HCT116 (cell line): ENCODE measurements at regions not wholly inside any gene's neighbourhood (a gene's known extent, or its start where the extent isn't known, plus 50 kb on each side); places are given as distances from the start of the nearest gene placed in this dataset.

ENCODE experiments used
- ATAC-seq: fragments of 200-7000 bp; cut with Tn5 transposase; 2 replicates; pipeline ENCODE4 v1.9.1; 2020; ENCODE audit warnings: mild to moderate bottlenecking, moderate library complexity
- BruUV-seq: library from RNA; stranded (reverse); fragments of 400-500 nt; replicated peaks from 2 replicates; lab custom pipeline; 2021; lab: Mats Ljungman, UMichigan
- CTCF ChIA-PET: fragments of 300-600 bp; sonication (Branson Sonifier 250); formaldehyde crosslinking; loops from one replicate; lab custom pipeline; 2021; ENCODE audit warnings: antibody characterized with exemption; lab: Charles Lee
- POLR2A ChIA-PET: fragments of 300-600, 350-600 bp; sonication (Branson Sonifier 250); formaldehyde crosslinking; loops from one replicate; lab custom pipeline; 2021; ENCODE audit warnings: antibody characterized with exemption; lab: Charles Lee
- RAD21 ChIA-PET, 2 experiments: fragments of 300-600 bp; sonication (Branson Sonifier 250); formaldehyde crosslinking; loops; one replicate each; lab custom pipeline; 2023; ENCODE audit warnings: low total read pairs in 2 of 2; ENCODE audit not compliant: uncharacterized antibody in 2 of 2, unreplicated experiment in 2 of 2, low non-redundant PET in 1 of 2; lab: Charles Lee
- DNase-seq: peaks from one replicate; pipeline ENCODE4 v3.0.0-alpha.2; 2010; ENCODE audit warnings: low read depth, low spot score
- H2AFZ ChIP-seq: fragments of 200-600 bp; shearing (Covaris generic), sonication (generic); 2 replicates; pipeline ENCODE4 v1.6.1; 2017; ENCODE audit warnings: low read depth, mixed run types, mixed read lengths, antibody characterized with exemption, low read length; ENCODE audit not compliant: poor library complexity, severe bottlenecking
- H3K27ac ChIP-seq: 2 replicates; pipeline ENCODE4 v1.5.1; 2012; ENCODE audit warnings: low read depth, low read length
- H3K27me3 ChIP-seq: fragments of 200-600 bp; sonication (generic); 2 replicates; pipeline ENCODE4 v1.6.1; 2016; ENCODE audit warnings: mixed run types, low read length, mixed read lengths; ENCODE audit not compliant: insufficient read depth
- H3K36me3 ChIP-seq, 2 experiments: fragments of 200-500 bp in 1 of 2; fragments of 200-600 bp in 1 of 2; sonication (Bioruptor generic) in 1 of 2; sonication (generic) in 1 of 2; 2 replicates each; pipeline versions ENCODE4 v1.5.1 to v1.6.1; 2014 to 2016; ENCODE audit warnings: low read length in 2 of 2, inconsistent platforms in 1 of 2, mixed read lengths in 1 of 2, mixed run types in 1 of 2; ENCODE audit not compliant: insufficient read depth in 2 of 2, control insufficient read depth in 1 of 2
- H3K4me1 ChIP-seq, 2 experiments: fragments of 200-600 bp in 1 of 2; sonication (generic) in 1 of 2; 2 replicates each; pipeline versions ENCODE4 v1.5.1 to v1.6.1; 2012 to 2017; ENCODE audit warnings: low read length in 2 of 2, inconsistent platforms in 1 of 2, mild to moderate bottlenecking in 1 of 2, mixed read lengths in 1 of 2, mixed run types in 1 of 2, moderate library complexity in 1 of 2; ENCODE audit not compliant: insufficient read depth in 2 of 2, control insufficient read depth in 1 of 2
- H3K4me2 ChIP-seq: fragments of 200-600 bp; sonication (generic); 2 replicates; pipeline ENCODE4 v1.6.1; 2017; ENCODE audit warnings: mixed run types, low read length, mixed read lengths
- H3K4me3 ChIP-seq, 2 experiments: fragments of 200-600 bp in 1 of 2; sonication (generic) in 1 of 2; replicated peaks in 1 of 2; 2 replicates each; pipeline ENCODE4 v1.5.1; 2011 to 2016; ENCODE audit warnings: low read length in 2 of 2, control low read depth in 1 of 2, low read depth in 1 of 2, mild to moderate bottlenecking in 1 of 2, mixed read lengths in 1 of 2, mixed run types in 1 of 2
- H3K79me2 ChIP-seq: fragments of 200-600 bp; sonication (generic); 2 replicates; pipeline ENCODE4 v1.6.1; 2017; ENCODE audit warnings: mild to moderate bottlenecking, mixed run types, low read length, moderate library complexity, mixed read lengths; ENCODE audit not compliant: insufficient read depth
- H3K9ac ChIP-seq: fragments of 200-600 bp; sonication (generic); 2 replicates; pipeline ENCODE4 v1.6.1; 2016; ENCODE audit warnings: low read length, mixed read lengths
- H3K9me2 ChIP-seq: fragments of 200-600 bp; sonication (generic), shearing (Covaris generic); 2 replicates; pipeline ENCODE4 v1.6.1; 2017; ENCODE audit warnings: mixed run types, mild to moderate bottlenecking, moderate library complexity; ENCODE audit not compliant: insufficient read depth
- H3K9me3 ChIP-seq, 2 experiments: fragments of 200-500 bp in 1 of 2; fragments of 200-600 bp in 1 of 2; sonication (Bioruptor generic) in 1 of 2; sonication (generic) in 1 of 2; 2 replicates each; pipeline ENCODE4 v1.6.1; 2014 to 2017; ENCODE audit warnings: low read length in 2 of 2, mixed read lengths in 2 of 2, inconsistent platforms in 1 of 2, low read depth in 1 of 2, mild to moderate bottlenecking in 1 of 2, mixed run types in 1 of 2, moderate library complexity in 1 of 2; ENCODE audit not compliant: control insufficient read depth in 1 of 2, insufficient read depth in 1 of 2
- H4K20me1 ChIP-seq: fragments of 200-600 bp; sonication (generic), shearing (Covaris generic); 2 replicates; pipeline ENCODE4 v1.6.1; 2017; ENCODE audit warnings: mixed run types, mild to moderate bottlenecking, moderate library complexity; ENCODE audit not compliant: insufficient read depth
- CTCF ChIP-seq, 3 experiments: fragments of 200-600 bp in 1 of 3; sonication (generic) in 1 of 3; IDR thresholded peaks in 2 of 3; conservative IDR thresholded peaks in 1 of 3; 2 replicates each; pipeline ENCODE4 v1.5.1; 2012 to 2017; ENCODE audit warnings: low read depth in 2 of 3, low read length in 2 of 3, antibody characterized with exemption in 1 of 3, borderline replicate concordance in 1 of 3, control low read depth in 1 of 3, mild to moderate bottlenecking in 1 of 3, mixed read lengths in 1 of 3, mixed run types in 1 of 3, moderate library complexity in 1 of 3; ENCODE audit not compliant: insufficient read depth in 1 of 3
- EGR1 ChIP-seq: IDR thresholded peaks from 2 replicates; pipeline ENCODE4 v1.6.1; 2012; ENCODE audit warnings: low read depth
- EZH2 ChIP-seq: fragments of 200-600 bp; sonication (generic); IDR thresholded peaks from 2 replicates; pipeline ENCODE4 v1.6.1; 2017; ENCODE audit warnings: antibody characterized with exemption, mixed run types
- EZH2phosphoT487 ChIP-seq: fragments of 200-600 bp; IDR thresholded peaks from 2 replicates; pipeline ENCODE4 v1.6.1; 2018; ENCODE audit warnings: antibody characterized with exemption, borderline replicate concordance
- POLR2A ChIP-seq: IDR thresholded peaks from 2 replicates; pipeline ENCODE4 v1.7.0; 2011; ENCODE audit warnings: borderline replicate concordance; ENCODE audit not compliant: insufficient read depth, insufficient read length; ENCODE audit errors: extremely low read depth
- POLR2AphosphoS5 ChIP-seq: IDR thresholded peaks from 2 replicates; pipeline ENCODE4 v1.6.1; 2011; ENCODE audit warnings: mild to moderate bottlenecking, low read depth, low read length, moderate library complexity
- SRF ChIP-seq: IDR thresholded peaks from 2 replicates; pipeline ENCODE4 v1.6.1; 2012; ENCODE audit warnings: low read depth
- YY1 ChIP-seq: IDR thresholded peaks from 2 replicates; pipeline ENCODE4 v1.6.1; 2011; ENCODE audit warnings: low read length, low read depth, moderate library complexity, mild to moderate bottlenecking; ENCODE audit not compliant: insufficient replicate concordance; ENCODE audit errors: extremely low read depth
- ZBTB33 ChIP-seq: IDR thresholded peaks from 2 replicates; pipeline ENCODE4 v1.6.1; 2011; ENCODE audit warnings: mild to moderate bottlenecking, low read length, moderate library complexity; ENCODE audit not compliant: insufficient replicate concordance; ENCODE audit errors: extremely low read depth
- intact Hi-C: fragments of 100-400 bp; cut with micrococcal nuclease; formaldehyde crosslinking; loops from 2 replicates; pipeline ENCODE4 v1.10.0; 2022

- TF ChIP-seq EZH2phosphoT487 = no peak
- Histone ChIP-seq H3K4me2 (no peak overlapping the region), H3K79me2 (no peaks in the 10 kb centered on the region), H3K4me1 (no peaks in the 10 kb centered on the region), H4K20me1 (no peaks in the 10 kb centered on the region), H2AFZ (no peak overlapping the region), H3K36me3 (no peaks in the 10 kb centered on the region), H3K9me3 (peaks cover 0 to 6% of the 10 kb centered on the region in 2 experiments; a peak in 3 of 4 replicates), H3K4me3 (no peak overlapping the region), H3K27ac (no peak overlapping the region), H3K9ac (no peak overlapping the region), H3K27me3 (no peaks in the 10 kb centered on the region), H3K9me2 (no peaks in the 10 kb centered on the region)
- ATAC-seq (no peak), DNase-seq (no peak)
- RAD21 ChIA-PET = no interaction called here
- no TSS peak for BruUV-seq
- POLR2A ChIA-PET = no interaction called here
- CTCF ChIA-PET = no interaction called here
- intact Hi-C loops = no loop called here
These were observed 774.9 kb downstream of the CDH8 start for GRCh38 chr16:61261315-61261714.

- no peak overlapping the region for H3K4me3 ChIP-seq
- DNase-seq = no peak
- no TSS peak for BruUV-seq
- no peak overlapping the region for H3K4me2 ChIP-seq
- TF ChIP-seq EGR1 = no peak
- no peak for TF ChIP-seq SRF
- no peak for TF ChIP-seq CTCF (IDR thresholded peaks at IDR 0.05 in 2 of 3, conservative IDR thresholded peaks at IDR 0.05 in 1 of 3; ENCODE audit: borderline replicate concordance in 1 of 3, insufficient read depth in 1 of 3, low read depth in 2 of 3, low read length in 2 of 3)
- TF ChIP-seq ZBTB33 = no peak
- TF ChIP-seq POLR2A = no peak
- no peak for TF ChIP-seq POLR2AphosphoS5
- TF ChIP-seq YY1 = no peak
- TF ChIP-seq EZH2 = no peak
- TF ChIP-seq, all 23 proteins: peak for 0
- Histone ChIP-seq H3K27ac (no peak overlapping the region), H2AFZ (no peak overlapping the region), H3K9ac (no peak overlapping the region), H3K9me2 (no peaks in the 10 kb centered on the region), H3K9me3 (peaks cover 19% of the 10 kb centered on the region in 2 experiments; a peak in 3 of 4 replicates), H3K36me3 (no peaks in the 10 kb centered on the region), H3K79me2 (no peaks in the 10 kb centered on the region), H4K20me1 (no peaks in the 10 kb centered on the region), H3K4me1 (no peaks in the 10 kb centered on the region), H3K27me3 (no peaks in the 10 kb centered on the region)
- POLR2A ChIA-PET = no interaction called here
- RAD21 ChIA-PET = no interaction called here
- intact Hi-C loops = no loop called here
- ATAC-seq = no peak
- CTCF ChIA-PET = no interaction called here
These were observed 789.6 kb downstream of the CDH8 start for GRCh38 chr16:61246592-61246991.
